ENCODE measurements at regions not wholly inside any gene's neighbourhood (a gene's known extent, or its start where the extent isn't known, plus 50 kb on each side); places are given as distances from the start of the nearest gene placed in this dataset.

- no peak for TF ChIP-seq CTCF (conservative IDR thresholded peaks at IDR 0.05; ENCODE audit: low read depth, low read length)
- no peak overlapping the region for H3K4me3 ChIP-seq (ENCODE audit: low read length)
Measured at GRCh38 chr1:192003295-192004077, 154.8 kb upstream of the RGS18 start.

GRCh38 chr1:192005976-192006375 is 152.3 kb upstream of the RGS18 start:
- no peak for DNase-seq (ENCODE audit: low read depth)
- H3K4me3 ChIP-seq (ENCODE audit: low read length) = no peak overlapping the region
- no peak for TF ChIP-seq CTCF (conservative IDR thresholded peaks at IDR 0.05; ENCODE audit: low read depth, low read length)

More at GRCh38 chr1:192003295-192004077, 154.8 kb upstream of the RGS18 start:
- DNase-seq (ENCODE audit: low read depth) = no peak

GRCh38 chr1:192008281-192008825 is 149.9 kb upstream of the RGS18 start:
- no peak for DNase-seq (ENCODE audit: low read depth)
- TF ChIP-seq CTCF (conservative IDR thresholded peaks at IDR 0.05; ENCODE audit: low read depth, low read length) = no peak
- H3K4me3 ChIP-seq (ENCODE audit: low read length) = no peak overlapping the region

- no peak overlapping the region for H3K4me3 ChIP-seq (ENCODE audit: low read length)
- TF ChIP-seq CTCF (conservative IDR thresholded peaks at IDR 0.05; ENCODE audit: low read depth, low read length) = no peak
- no peak for DNase-seq (ENCODE audit: low read depth)
Measured at GRCh38 chr1:192010406-192010805, 147.9 kb upstream of the RGS18 start.

- no peak overlapping the region for H3K4me3 ChIP-seq (ENCODE audit: low read length)
- TF ChIP-seq CTCF (conservative IDR thresholded peaks at IDR 0.05; ENCODE audit: low read depth, low read length) = no peak
- DNase-seq (ENCODE audit: low read depth) = no peak
Measured at GRCh38 chr1:192011525-192011924, 146.7 kb upstream of the RGS18 start.

- DNase-seq (ENCODE audit: low read depth) = no peak
- no peak overlapping the region for H3K4me3 ChIP-seq (ENCODE audit: low read length)
- no peak for TF ChIP-seq CTCF (conservative IDR thresholded peaks at IDR 0.05; ENCODE audit: low read depth, low read length)
Measured at GRCh38 chr1:192022827-192023226, 135.4 kb upstream of the RGS18 start.

- DNase-seq (ENCODE audit: low read depth) = no peak
- no peak overlapping the region for H3K4me3 ChIP-seq (ENCODE audit: low read length)
- TF ChIP-seq CTCF (conservative IDR thresholded peaks at IDR 0.05; ENCODE audit: low read depth, low read length) = no peak
Measured at GRCh38 chr1:192024881-192025280, 133.4 kb upstream of the RGS18 start.
